GM23338 (cell line): ENCODE measurements at regions not wholly inside any gene's neighbourhood (a gene's known extent, or its start where the extent isn't known, plus 50 kb on each side); places are given as distances from the start of the nearest gene placed in this dataset.

ENCODE experiments used
- ATAC-seq: fragments of 200-7000 bp; cut with Tn5 transposase; 3 replicates; pipeline ENCODE4 v1.9.1; 2020
- DNase-seq: peaks from one replicate; pipeline ENCODE4 v3.0.0-alpha.2; 2015; ENCODE audit warnings: low spot score
- H2AFZ ChIP-seq: fragments of 200-600 bp; sonication (generic); 2 replicates; pipeline ENCODE4 v1.8.0; 2016; ENCODE audit warnings: antibody characterized with exemption, mild to moderate bottlenecking, moderate library complexity
- H3F3A ChIP-seq: fragments of 200-600 bp; sonication (generic); replicated peaks from 2 replicates; pipeline ENCODE4 v1.8.0; 2017; ENCODE audit warnings: antibody characterized with exemption, mixed run types, low read depth
- H3K27ac ChIP-seq: fragments of 200-600 bp; sonication (generic); 2 replicates; pipeline ENCODE4 v1.6.1; 2016; ENCODE audit warnings: low read depth
- H3K27me3 ChIP-seq: fragments of 200-600 bp; sonication (generic); 2 replicates; pipeline ENCODE4 v1.8.0; 2016; ENCODE audit warnings: mild to moderate bottlenecking, mixed run types, moderate library complexity; ENCODE audit not compliant: insufficient read depth
- H3K36me3 ChIP-seq: fragments of 200-600 bp; sonication (generic); 2 replicates; pipeline ENCODE4 v1.8.0; 2016; ENCODE audit warnings: mild to moderate bottlenecking; ENCODE audit not compliant: insufficient read depth
- H3K4me1 ChIP-seq: fragments of 200-600 bp; sonication (generic); 2 replicates; pipeline ENCODE4 v1.8.0; 2016; ENCODE audit warnings: mild to moderate bottlenecking, moderate library complexity; ENCODE audit not compliant: insufficient read depth
- H3K4me2 ChIP-seq: fragments of 200-600 bp; sonication (generic); 2 replicates; pipeline ENCODE4 v1.7.1; 2017; ENCODE audit warnings: mixed run types
- H3K4me3 ChIP-seq: fragments of 200-600 bp; sonication (generic); 2 replicates; pipeline ENCODE4 v1.6.1; 2016; ENCODE audit warnings: mixed run types
- H3K79me2 ChIP-seq: fragments of 200-600 bp; sonication (generic); replicated peaks from 2 replicates; pipeline ENCODE4 v1.8.0; 2017; ENCODE audit warnings: mild to moderate bottlenecking; ENCODE audit not compliant: insufficient read depth
- H3K9me2 ChIP-seq: fragments of 200-600 bp; sonication (generic); 2 replicates; pipeline ENCODE4 v1.8.0; 2017; ENCODE audit not compliant: insufficient read depth
- H4K20me1 ChIP-seq: fragments of 200-600 bp; sonication (generic); replicated peaks from 2 replicates; pipeline ENCODE4 v1.8.0; 2017; ENCODE audit warnings: mild to moderate bottlenecking; ENCODE audit not compliant: insufficient read depth
- H3K27ac Mint-ChIP-seq: 2 replicates; pipeline ENCODE4 v1.8.0; 2020; ENCODE audit warnings: inconsistent platforms, mild to moderate bottlenecking, moderate library complexity, mixed read lengths
- H3K27me3 Mint-ChIP-seq: 3 replicates; pipeline ENCODE4 v1.8.0; 2022; ENCODE audit warnings: low read depth, mild to moderate bottlenecking, moderate library complexity, mixed read lengths, inconsistent platforms; ENCODE audit not compliant: insufficient read depth, poor library complexity
- H3K36me3 Mint-ChIP-seq: 3 replicates; pipeline ENCODE4 v1.8.0; 2021; ENCODE audit warnings: low read depth, mild to moderate bottlenecking, inconsistent platforms, moderate library complexity, mixed read lengths
- H3K4me1 Mint-ChIP-seq: 3 replicates; pipeline ENCODE4 v1.8.0; 2020; ENCODE audit warnings: mild to moderate bottlenecking, inconsistent platforms, mixed read lengths
- H3K4me3 Mint-ChIP-seq: 3 replicates; pipeline ENCODE4 v1.8.0; 2021; ENCODE audit warnings: moderate library complexity, mild to moderate bottlenecking, inconsistent platforms, mixed read lengths
- H3K9me3 Mint-ChIP-seq: 3 replicates; pipeline ENCODE4 v1.8.0; 2020; ENCODE audit warnings: moderate library complexity, mild to moderate bottlenecking, inconsistent platforms, mixed read lengths
- CREB1 ChIP-seq: fragments of 250-450 bp; sonication (Bioruptor Pico); IDR thresholded peaks from 2 replicates; pipeline ENCODE4 v1.5.0; 2020; ENCODE audit warnings: low read depth, mild to moderate bottlenecking, moderate library complexity
- CTCF ChIP-seq, 2 experiments: fragments of 200-600 bp in 1 of 2; sonication (generic) in 1 of 2; conservative IDR thresholded peaks; 2 replicates each; pipeline versions ENCODE4 v1.5.1 to v1.6.1; 2016 to 2017; ENCODE audit warnings: antibody characterized with exemption in 2 of 2, low read depth in 2 of 2, mild to moderate bottlenecking in 2 of 2, moderate library complexity in 1 of 2
- ETS1 ChIP-seq: IDR thresholded peaks from 2 replicates; pipeline ENCODE4 v1.6.1; 2016; ENCODE audit warnings: antibody characterized with exemption
- POLR2AphosphoS5 ChIP-seq: IDR thresholded peaks from 2 replicates; pipeline ENCODE4 v1.6.1; 2016; ENCODE audit warnings: antibody characterized with exemption, low read depth
- REST ChIP-seq: IDR thresholded peaks from one replicate; pipeline ENCODE4 v1.6.1; 2018; ENCODE audit warnings: antibody characterized with exemption; ENCODE audit not compliant: unreplicated experiment
- STAT1 ChIP-seq: IDR thresholded peaks from one replicate; pipeline ENCODE4 v1.6.1; 2016; ENCODE audit warnings: antibody characterized with exemption; ENCODE audit not compliant: unreplicated experiment
- ZNF331 ChIP-seq: fragments of 250-450 bp; sonication (Bioruptor Pico); IDR thresholded peaks from 2 replicates; pipeline ENCODE4 v1.5.0; 2020; ENCODE audit warnings: low read depth, mild to moderate bottlenecking, moderate library complexity

GRCh38 chr5:98173334-98173733 lies 600.1 kb upstream of the RGMB start:
- no peak for ATAC-seq
- Histone ChIP-seq H3K4me3 (no peak overlapping the region), H3K4me2 (no peak overlapping the region), H3K9me2 (no peaks in the 10 kb centered on the region), H3K27ac (no peak overlapping the region), H3K79me2 (no peaks in the 10 kb centered on the region), H3K27me3 (no peaks in the 10 kb centered on the region), H3K36me3 (no peaks in the 10 kb centered on the region), H3F3A (no peaks in the 10 kb centered on the region), H2AFZ (no peak overlapping the region), H3K4me1 (no peaks in the 10 kb centered on the region), H4K20me1 (no peaks in the 10 kb centered on the region)
- no peak for DNase-seq
- Mint-ChIP-seq H3K4me1 (peaks cover 3% of the 10 kb centered on the region; the same call in 2 of the 3 replicates), H3K4me3 (no peak overlapping the region), H3K27me3 (no peaks in the 10 kb centered on the region), H3K27ac (no peak overlapping the region), H3K9me3 (no peaks in the 10 kb centered on the region; the same call in 2 of the 3 replicates), H3K36me3 (no peaks in the 10 kb centered on the region)
- TF ChIP-seq REST (no peak), ETS1 (no peak), STAT1 (no peak), CTCF (conservative IDR thresholded peaks at IDR 0.05; ENCODE audit: low read depth in 2 of 2) (no peak), ZNF331 (no peak), CREB1 (CRISPR knock-in tag) (no peak), POLR2AphosphoS5 (no peak)

- 0 out of 2 replicates have a peak, but pooled peaks cover 3% of the 10 kb centered on the region for H3K9me2 ChIP-seq
- no peak overlapping the region for H3K27ac Mint-ChIP-seq
- no peaks in the 10 kb centered on the region for H3K4me1 ChIP-seq
- no peaks in the 10 kb centered on the region for H3K79me2 ChIP-seq
- H2AFZ ChIP-seq, result no peak overlapping the region
- H4K20me1 ChIP-seq, result no peaks in the 10 kb centered on the region
- no peak overlapping the region for H3K27ac ChIP-seq
- no peak overlapping the region for H3K4me3 ChIP-seq
- peaks cover 3% of the 10 kb centered on the region; the same call in 2 of the 3 replicates for H3K4me1 Mint-ChIP-seq
- no peaks in the 10 kb centered on the region for H3F3A ChIP-seq
- no peaks in the 10 kb centered on the region for H3K36me3 ChIP-seq
- H3K27me3 Mint-ChIP-seq, result no peaks in the 10 kb centered on the region
- H3K9me3 Mint-ChIP-seq, result no peaks in the 10 kb centered on the region; the same call in 2 of the 3 replicates
- no peak overlapping the region for H3K4me2 ChIP-seq
- ATAC-seq (no peak), DNase-seq (no peak)
- H3K27me3 ChIP-seq, result no peaks in the 10 kb centered on the region
- H3K4me3 Mint-ChIP-seq, result no peak overlapping the region
- H3K36me3 Mint-ChIP-seq, result no peaks in the 10 kb centered on the region
- no peak for TF ChIP-seq ETS1
- TF ChIP-seq POLR2AphosphoS5, result no peak
- TF ChIP-seq REST, result no peak
- TF ChIP-seq ZNF331, result no peak
Measured at GRCh38 chr5:98175474-98175873, 598.0 kb upstream of the RGMB start.
